Astrocyte (in vitro differentiated cells and primary cell): ENCODE measurements at regions not wholly inside any gene's neighbourhood (a gene's known extent, or its start where the extent isn't known, plus 50 kb on each side); places are given as distances from the start of the nearest gene placed in this dataset.

Source experiments
- EZH2 ChIP-seq: IDR thresholded peaks from 2 replicates; pipeline ENCODE4 v1.6.1; 2012; ENCODE audit warnings: mild to moderate bottlenecking, low read length, inconsistent platforms; ENCODE audit not compliant: insufficient read depth
- TF ChIP-seq, protein P1 (sequence below): IDR thresholded peaks from 2 replicates; pipeline ENCODE4 v1.5.1; 2011; ENCODE audit warnings: low read depth, mild to moderate bottlenecking, inconsistent platforms, low read length, moderate library complexity; ENCODE audit not compliant: insufficient read depth

DNA sequence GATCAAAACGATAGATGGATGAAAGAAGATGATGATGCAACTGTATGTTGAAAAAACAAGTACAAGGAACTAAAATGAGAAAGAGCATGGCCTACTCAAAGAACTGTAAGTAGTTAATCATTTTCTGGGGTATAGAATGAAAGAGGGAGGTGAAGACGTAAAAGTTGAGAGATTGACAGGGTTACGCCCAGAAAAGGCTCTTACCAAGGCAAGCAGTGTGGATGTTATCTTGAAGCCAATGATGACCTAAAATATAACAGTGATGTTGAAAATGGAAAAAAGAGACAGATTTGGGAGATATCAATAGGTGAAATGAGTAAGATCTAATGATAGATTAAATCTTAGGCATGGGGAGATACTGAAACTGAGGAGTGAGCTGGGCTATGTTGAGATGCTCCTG is 80.4 kb upstream of the GNAQ start:
- TF ChIP-seq, protein P1, sequence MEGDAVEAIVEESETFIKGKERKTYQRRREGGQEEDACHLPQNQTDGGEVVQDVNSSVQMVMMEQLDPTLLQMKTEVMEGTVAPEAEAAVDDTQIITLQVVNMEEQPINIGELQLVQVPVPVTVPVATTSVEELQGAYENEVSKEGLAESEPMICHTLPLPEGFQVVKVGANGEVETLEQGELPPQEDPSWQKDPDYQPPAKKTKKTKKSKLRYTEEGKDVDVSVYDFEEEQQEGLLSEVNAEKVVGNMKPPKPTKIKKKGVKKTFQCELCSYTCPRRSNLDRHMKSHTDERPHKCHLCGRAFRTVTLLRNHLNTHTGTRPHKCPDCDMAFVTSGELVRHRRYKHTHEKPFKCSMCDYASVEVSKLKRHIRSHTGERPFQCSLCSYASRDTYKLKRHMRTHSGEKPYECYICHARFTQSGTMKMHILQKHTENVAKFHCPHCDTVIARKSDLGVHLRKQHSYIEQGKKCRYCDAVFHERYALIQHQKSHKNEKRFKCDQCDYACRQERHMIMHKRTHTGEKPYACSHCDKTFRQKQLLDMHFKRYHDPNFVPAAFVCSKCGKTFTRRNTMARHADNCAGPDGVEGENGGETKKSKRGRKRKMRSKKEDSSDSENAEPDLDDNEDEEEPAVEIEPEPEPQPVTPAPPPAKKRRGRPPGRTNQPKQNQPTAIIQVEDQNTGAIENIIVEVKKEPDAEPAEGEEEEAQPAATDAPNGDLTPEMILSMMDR, result no peak
- TF ChIP-seq EZH2, result no peak
